ENCODE measurements at regions not wholly inside any gene's neighbourhood (a gene's known extent, or its start where the extent isn't known, plus 50 kb on each side); places are given as distances from the start of the nearest gene placed in this dataset.

GRCh38 chr6:18820725-18821124, 433.6 kb downstream of the RNF144B start:
- Histone ChIP-seq H3K27me3 (ENCODE audit: insufficient read depth, low read length, poor library complexity) (no peaks in the 10 kb centered on the region), H3K79me2 (ENCODE audit: insufficient read depth, low read length) (no peaks in the 10 kb centered on the region), H3K36me3 (ENCODE audit: insufficient read depth, low read length) (no peaks in the 10 kb centered on the region), H3K9ac (ENCODE audit: low read depth, low read length) (no peak overlapping the region), H2AFZ (ENCODE audit: low read depth, low read length) (no peak overlapping the region), H3K4me1 (ENCODE audit: insufficient read depth, low read length) (no peaks in the 10 kb centered on the region), H3K4me2 (ENCODE audit: insufficient read depth, low read length) (no peak overlapping the region), H3K4me3 (ENCODE audit: low read depth in 1 of 2, low read length in 2 of 2) (no peak overlapping the region), H4K20me1 (ENCODE audit: insufficient read depth, low read length) (no peaks in the 10 kb centered on the region), H3K27ac (ENCODE audit: low read length) (no peak overlapping the region), H3K9me3 (ENCODE audit: insufficient read depth, low read length, severe bottlenecking) (peaks cover 7% of the 10 kb centered on the region)
- DNase-seq (no peak), ATAC-seq (ENCODE audit: insufficient read depth, low read depth) (no peak)
- TF ChIP-seq EZH2 (IDR thresholded peaks at IDR 0.05; ENCODE audit: borderline replicate concordance, low read depth, low read length, severe bottlenecking) (no peak), CTCF (IDR thresholded peaks at IDR 0.05; ENCODE audit: borderline replicate concordance, extremely low read depth, low read length, poor library complexity, severe bottlenecking) (no peak)

DNA sequence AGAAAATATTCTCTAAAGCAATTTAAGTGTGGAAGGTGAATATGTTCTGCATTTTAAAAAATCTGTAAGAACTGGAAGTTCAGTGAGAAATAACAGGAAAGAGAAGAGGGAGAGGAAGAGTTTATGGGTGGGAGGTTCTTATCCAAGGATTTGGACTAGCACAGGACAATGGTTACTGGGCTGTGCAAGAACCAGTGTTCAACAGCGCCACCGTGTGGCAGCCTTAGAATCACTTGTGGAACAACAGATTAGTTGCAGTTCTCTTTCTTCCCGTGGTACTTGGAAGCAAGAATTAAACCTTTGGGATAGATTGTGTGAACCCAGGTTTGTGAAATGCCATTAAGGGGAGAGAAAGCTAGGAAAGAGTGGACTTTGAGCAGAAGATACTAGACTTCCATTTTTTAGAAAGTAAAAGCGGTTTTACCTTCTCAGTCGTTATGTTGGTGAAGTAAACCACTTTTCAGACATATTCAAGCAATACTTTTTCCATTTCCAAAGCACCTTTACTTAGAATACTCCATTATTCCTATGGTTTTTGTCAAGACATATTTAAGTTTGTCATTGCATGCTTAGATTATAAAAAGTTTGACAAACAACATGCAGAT, 436.7 kb downstream of the RNF144B start:
- Histone ChIP-seq H4K20me1 (ENCODE audit: insufficient read depth, low read length) (no peaks in the 10 kb centered on the region), H3K4me2 (ENCODE audit: insufficient read depth, low read length) (no peak overlapping the region), H3K4me1 (ENCODE audit: insufficient read depth, low read length) (no peaks in the 10 kb centered on the region), H3K36me3 (ENCODE audit: insufficient read depth, low read length) (no peaks in the 10 kb centered on the region), H3K27me3 (ENCODE audit: insufficient read depth, low read length, poor library complexity) (no peaks in the 10 kb centered on the region), H2AFZ (ENCODE audit: low read depth, low read length) (no peak overlapping the region), H3K27ac (ENCODE audit: low read length) (no peak overlapping the region), H3K9me3 (ENCODE audit: insufficient read depth, low read length, severe bottlenecking) (peaks cover 7% of the 10 kb centered on the region), H3K79me2 (ENCODE audit: insufficient read depth, low read length) (no peaks in the 10 kb centered on the region), H3K9ac (ENCODE audit: low read depth, low read length) (no peak overlapping the region), H3K4me3 (ENCODE audit: low read depth in 1 of 2, low read length in 2 of 2) (no peak overlapping the region)
- TF ChIP-seq EZH2 (IDR thresholded peaks at IDR 0.05; ENCODE audit: borderline replicate concordance, low read depth, low read length, severe bottlenecking) (no peak), CTCF (IDR thresholded peaks at IDR 0.05; ENCODE audit: borderline replicate concordance, extremely low read depth, low read length, poor library complexity, severe bottlenecking) (peak; percentile 58)
- ATAC-seq (ENCODE audit: insufficient read depth, low read depth) = no peak
- peak; percentile 21 for DNase-seq

DNA sequence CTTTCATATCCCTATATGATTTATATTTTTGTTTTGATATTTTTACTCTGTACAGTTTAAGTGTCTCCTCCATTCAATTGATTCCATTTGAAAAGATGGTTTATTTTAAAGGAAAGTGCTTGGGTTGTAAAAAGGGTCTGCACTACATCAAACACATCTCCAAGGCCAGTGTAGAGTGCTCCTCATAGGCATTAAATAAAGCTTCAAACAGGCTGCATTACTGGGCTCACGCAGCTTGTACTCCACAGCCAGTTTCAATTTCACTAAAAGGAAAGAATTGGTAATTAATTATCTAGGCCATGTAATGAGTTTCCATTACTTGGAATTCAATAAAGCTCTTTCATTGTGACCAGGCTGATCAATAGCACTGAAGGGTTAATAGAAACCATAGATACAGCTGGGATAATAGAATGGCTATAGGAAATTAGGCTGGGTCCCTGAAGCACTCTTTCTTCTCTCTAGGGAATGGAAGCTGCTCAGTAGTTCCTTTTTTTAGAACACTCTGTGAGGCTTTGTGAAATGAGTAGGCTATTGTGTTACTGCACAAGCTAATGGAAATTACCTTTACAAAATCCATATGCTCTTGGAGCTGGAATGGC, 442.2 kb downstream of the RNF144B start:
- no peak overlapping the region for H3K4me3 ChIP-seq (ENCODE audit: low read depth in 1 of 2, low read length in 2 of 2)
- H4K20me1 ChIP-seq (ENCODE audit: insufficient read depth, low read length) = no peaks in the 10 kb centered on the region
- TF ChIP-seq CTCF (IDR thresholded peaks at IDR 0.05; ENCODE audit: borderline replicate concordance, extremely low read depth, low read length, poor library complexity, severe bottlenecking) = no peak
- no peak for TF ChIP-seq EZH2 (IDR thresholded peaks at IDR 0.05; ENCODE audit: borderline replicate concordance, low read depth, low read length, severe bottlenecking)
- no peak overlapping the region for H3K27ac ChIP-seq (ENCODE audit: low read length)
- no peaks in the 10 kb centered on the region for H3K9me3 ChIP-seq (ENCODE audit: insufficient read depth, low read length, severe bottlenecking)
- H3K4me1 ChIP-seq (ENCODE audit: insufficient read depth, low read length) = no peaks in the 10 kb centered on the region
- DNase-seq (no peak), ATAC-seq (ENCODE audit: insufficient read depth, low read depth) (no peak)
- H2AFZ ChIP-seq (ENCODE audit: low read depth, low read length) = no peak overlapping the region
- no peaks in the 10 kb centered on the region for H3K36me3 ChIP-seq (ENCODE audit: insufficient read depth, low read length)
- no peaks in the 10 kb centered on the region for H3K27me3 ChIP-seq (ENCODE audit: insufficient read depth, low read length, poor library complexity)
- no peak overlapping the region for H3K4me2 ChIP-seq (ENCODE audit: insufficient read depth, low read length)
- H3K9ac ChIP-seq (ENCODE audit: low read depth, low read length) = no peak overlapping the region
- no peaks in the 10 kb centered on the region for H3K79me2 ChIP-seq (ENCODE audit: insufficient read depth, low read length)
